ENCODE measurements at regions not wholly inside any gene's neighbourhood (a gene's known extent, or its start where the extent isn't known, plus 50 kb on each side); places are given as distances from the start of the nearest gene placed in this dataset.
"Not testable (repeated sequence)": the region's sequence is repeated elsewhere in the genome, so short reads cannot be mapped to it uniquely, and the experiment has no call there.

DNA sequence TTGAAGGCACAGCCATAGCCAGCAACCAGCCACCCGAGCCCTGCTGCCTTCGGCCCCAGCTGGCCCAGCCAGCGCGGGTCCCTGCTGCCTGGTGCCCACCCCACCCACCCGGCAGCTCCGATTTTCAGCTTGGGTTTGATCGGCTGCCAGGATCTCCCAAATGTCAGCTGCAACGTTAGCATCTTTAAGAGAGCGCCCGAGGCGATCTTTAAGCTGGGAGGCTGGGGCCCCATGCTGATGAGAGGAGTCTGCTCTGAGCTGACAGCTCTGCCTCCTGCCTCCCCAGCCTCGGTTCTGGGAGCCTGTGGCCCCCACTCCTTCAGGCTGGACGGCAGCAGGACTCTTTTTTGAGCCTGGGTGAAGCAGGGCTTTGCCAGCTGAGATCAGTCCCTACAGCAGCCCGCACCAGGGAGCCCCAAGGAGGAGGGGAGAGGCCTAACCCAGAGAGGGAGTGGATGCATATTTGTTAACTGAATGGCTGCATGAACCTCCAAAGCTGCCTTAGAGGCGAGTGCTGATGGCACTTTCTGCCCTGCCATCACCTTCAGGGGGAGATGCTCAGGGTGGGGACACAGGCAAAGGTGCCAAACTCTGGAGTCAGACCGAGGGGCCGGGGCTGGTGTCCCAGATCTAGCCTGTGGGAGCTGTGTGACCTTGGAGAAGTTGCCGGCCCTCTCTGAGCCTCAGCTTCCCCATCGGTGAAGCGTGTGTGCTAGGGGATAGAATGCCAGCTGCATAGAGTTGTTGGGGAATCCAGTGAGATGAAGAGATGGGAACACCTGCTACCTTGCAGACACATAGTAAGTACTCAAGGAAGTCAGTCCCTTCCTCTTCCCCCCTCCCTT is 165.5 kb downstream of the C9orf50 start:
- H3K9me3 ChIP-seq (ENCODE audit: insufficient read depth, low read depth, low read length) = no peaks in the 10 kb centered on the region
- H3K27me3 ChIP-seq (ENCODE audit: insufficient read depth, low read length) = peaks cover 18% of the 10 kb centered on the region
- H3K36me3 ChIP-seq (ENCODE audit: insufficient read depth, low read depth, low read length) = no peaks in the 10 kb centered on the region
- H3K27ac ChIP-seq (ENCODE audit: low read length) = no peak overlapping the region
- H3K4me3 ChIP-seq (ENCODE audit: low read length) = no peak overlapping the region
- H3K9ac ChIP-seq (ENCODE audit: low read depth, low read length) = no peak overlapping the region
- H3K4me1 ChIP-seq (ENCODE audit: insufficient read depth, low read length) = peaks cover 6% of the 10 kb centered on the region; the same call in 1 of the 2 replicates

DNA sequence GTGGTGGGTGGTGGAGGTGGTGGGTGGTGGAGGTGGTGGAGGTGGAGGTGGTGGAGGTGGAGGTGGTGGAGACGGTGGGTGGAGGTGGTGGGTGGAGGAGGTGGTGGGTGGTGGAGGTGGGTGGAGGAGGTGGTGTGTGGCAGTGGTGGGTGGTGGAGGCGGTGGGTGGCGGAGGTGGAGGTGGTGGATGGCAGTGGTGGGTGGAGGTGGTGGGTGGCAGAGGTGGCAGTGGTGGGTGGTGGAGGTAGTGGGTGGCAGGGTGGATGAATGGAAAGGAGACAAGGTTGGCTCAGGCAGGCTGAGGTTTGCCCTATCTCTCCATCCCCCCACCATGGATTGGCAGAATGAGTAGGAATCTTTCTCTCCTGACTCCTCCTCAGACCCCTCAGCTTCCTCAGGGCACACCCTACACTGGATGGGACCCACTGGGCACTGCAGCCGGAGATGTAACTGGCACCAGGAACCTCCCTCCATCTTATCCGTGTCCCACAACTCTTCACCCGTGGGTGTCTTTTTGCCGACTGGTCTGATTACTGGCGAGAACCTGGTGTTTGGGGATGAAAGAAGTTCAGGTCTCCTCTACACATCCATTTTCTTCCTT is 166.3 kb downstream of the C9orf50 start:
- peaks cover 6% of the 10 kb centered on the region; the same call in 1 of the 2 replicates for H3K4me1 ChIP-seq (ENCODE audit: insufficient read depth, low read length)
- no peak overlapping the region for H3K9ac ChIP-seq (ENCODE audit: low read depth, low read length)
- H3K36me3 ChIP-seq (ENCODE audit: insufficient read depth, low read depth, low read length) = no peaks in the 10 kb centered on the region
- H3K9me3 ChIP-seq (ENCODE audit: insufficient read depth, low read depth, low read length) = no peaks in the 10 kb centered on the region
- peaks cover 14% of the 10 kb centered on the region for H3K27me3 ChIP-seq (ENCODE audit: insufficient read depth, low read length)
- no peak overlapping the region for H3K27ac ChIP-seq (ENCODE audit: low read length)
- H3K4me3 ChIP-seq (ENCODE audit: low read length) = no peak overlapping the region

DNA sequence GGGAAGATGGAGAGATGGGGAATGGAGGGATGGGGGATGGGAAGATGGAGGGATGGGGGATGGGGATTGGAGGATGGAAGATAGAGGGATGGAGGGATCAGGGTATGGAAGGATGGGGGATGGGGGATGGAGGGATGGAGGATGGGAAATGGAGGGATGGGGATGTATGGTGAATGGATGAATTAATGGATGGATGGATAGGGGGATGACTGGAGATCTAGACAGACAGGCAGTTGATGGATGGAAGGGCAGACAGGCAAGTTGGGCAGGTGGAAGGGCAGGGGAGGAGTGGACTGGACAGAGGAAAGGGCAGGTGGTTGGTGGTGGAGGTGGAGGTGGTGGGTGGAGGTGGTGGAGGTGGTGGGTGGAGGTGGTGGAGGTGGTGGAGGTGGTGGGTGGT is 167.2 kb downstream of the C9orf50 start:
- Histone ChIP-seq H3K4me3 (ENCODE audit: low read length) (no peak overlapping the region), H3K27ac (ENCODE audit: low read length) (no peak overlapping the region), H3K27me3 (ENCODE audit: insufficient read depth, low read length) (peaks cover 6% of the 10 kb centered on the region), H3K4me1 (ENCODE audit: insufficient read depth, low read length) (peaks cover 1% of the 10 kb centered on the region; the same call in 1 of the 2 replicates), H3K9me3 (ENCODE audit: insufficient read depth, low read depth, low read length) (no peaks in the 10 kb centered on the region), H3K36me3 (ENCODE audit: insufficient read depth, low read depth, low read length) (no peaks in the 10 kb centered on the region), H3K9ac (ENCODE audit: low read depth, low read length) (no peak overlapping the region)

DNA sequence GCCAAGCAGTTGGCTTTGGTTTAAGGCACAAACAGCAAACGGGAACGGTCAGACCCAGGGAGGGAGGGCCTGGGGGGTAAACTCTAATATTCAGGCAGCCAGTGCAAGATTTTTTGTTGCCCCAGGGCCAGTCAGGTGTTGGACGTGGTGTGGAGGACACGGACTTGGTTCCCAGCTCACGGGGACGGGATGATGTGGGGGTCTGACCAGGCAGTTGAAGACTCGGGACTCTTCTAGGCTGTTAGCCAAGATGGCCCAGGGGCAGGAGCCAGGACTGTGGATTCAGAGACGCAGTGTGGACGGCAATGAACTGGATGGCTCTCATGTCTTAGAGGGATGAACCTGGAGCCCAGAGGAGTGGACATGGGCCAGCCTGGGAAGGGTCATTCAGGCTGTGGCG is 169.2 kb downstream of the C9orf50 start:
- Histone ChIP-seq H3K9ac (ENCODE audit: low read depth, low read length) (no peak overlapping the region), H3K27me3 (ENCODE audit: insufficient read depth, low read length) (no peaks in the 10 kb centered on the region; the same call in 1 of the 2 replicates), H3K27ac (ENCODE audit: low read length) (no peak overlapping the region), H3K36me3 (ENCODE audit: insufficient read depth, low read depth, low read length) (no peaks in the 10 kb centered on the region), H3K4me1 (ENCODE audit: insufficient read depth, low read length) (no peaks in the 10 kb centered on the region), H3K9me3 (ENCODE audit: insufficient read depth, low read depth, low read length) (no peaks in the 10 kb centered on the region), H3K4me3 (ENCODE audit: low read length) (no peak overlapping the region)

DNA sequence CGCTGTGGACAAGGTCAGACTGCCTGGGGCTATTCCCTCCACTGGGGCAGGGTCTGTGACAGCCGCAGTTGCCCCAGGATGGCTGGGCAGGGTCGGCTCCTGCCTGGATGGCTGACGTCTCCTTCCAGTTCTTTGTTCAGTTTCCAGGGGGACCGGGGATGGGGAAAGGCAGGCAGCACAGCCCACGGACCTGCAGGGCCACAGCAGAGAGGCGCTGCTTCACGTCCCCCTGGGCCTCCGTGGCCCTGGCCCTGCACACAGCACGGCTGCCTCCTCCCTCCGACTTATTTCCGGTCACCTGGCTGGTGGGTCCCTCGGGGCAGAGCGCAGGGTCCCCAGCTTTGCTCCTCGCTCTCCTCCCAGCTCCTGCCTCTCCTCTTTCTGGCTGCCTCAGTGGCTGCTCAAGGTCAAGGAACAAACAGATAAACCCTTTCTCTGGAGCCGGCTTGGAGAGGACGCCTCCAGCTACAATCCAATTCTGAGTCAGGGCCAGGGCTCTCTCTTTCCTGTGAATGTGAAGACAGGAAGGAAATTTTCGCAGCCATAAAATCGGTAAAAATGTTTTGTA is 169.7 kb downstream of the C9orf50 start:
- Histone ChIP-seq H3K4me1 (ENCODE audit: insufficient read depth, low read length) (no peaks in the 10 kb centered on the region), H3K36me3 (ENCODE audit: insufficient read depth, low read depth, low read length) (no peaks in the 10 kb centered on the region), H3K9me3 (ENCODE audit: insufficient read depth, low read depth, low read length) (no peaks in the 10 kb centered on the region), H3K9ac (ENCODE audit: low read depth, low read length) (no peak overlapping the region), H3K27me3 (ENCODE audit: insufficient read depth, low read length) (no peaks in the 10 kb centered on the region; the same call in 1 of the 2 replicates), H3K27ac (ENCODE audit: low read length) (no peak overlapping the region), H3K4me3 (ENCODE audit: low read length) (no peak overlapping the region)

DNA sequence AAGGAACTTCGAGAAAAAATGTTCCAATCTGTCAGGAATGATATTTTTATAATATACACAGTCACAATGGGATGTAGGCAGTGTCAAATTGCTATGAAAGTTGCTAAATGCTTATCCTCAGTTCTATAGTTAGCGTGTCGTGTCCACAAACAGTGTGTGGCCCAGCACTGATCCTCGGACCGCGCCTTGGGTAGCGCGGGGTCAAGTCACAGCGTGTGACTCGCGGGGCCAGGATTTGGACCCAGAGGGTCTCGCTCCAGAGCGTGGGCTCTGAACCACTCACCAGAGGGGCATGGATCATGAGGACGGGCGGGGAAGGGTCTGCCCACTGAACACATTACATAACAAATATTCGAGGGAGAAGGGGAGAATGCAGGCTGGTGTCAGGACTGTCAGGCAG is 171.8 kb downstream of the C9orf50 start:
- no peak overlapping the region for H3K9ac ChIP-seq (ENCODE audit: low read depth, low read length)
- no peak overlapping the region for H3K27ac ChIP-seq (ENCODE audit: low read length)
- H3K4me3 ChIP-seq (ENCODE audit: low read length) = no peak overlapping the region
- no peaks in the 10 kb centered on the region for H3K9me3 ChIP-seq (ENCODE audit: insufficient read depth, low read depth, low read length)
- H3K27me3 ChIP-seq (ENCODE audit: insufficient read depth, low read length) = no peaks in the 10 kb centered on the region
- no peaks in the 10 kb centered on the region for H3K36me3 ChIP-seq (ENCODE audit: insufficient read depth, low read depth, low read length)
- no peaks in the 10 kb centered on the region for H3K4me1 ChIP-seq (ENCODE audit: insufficient read depth, low read length)

DNA sequence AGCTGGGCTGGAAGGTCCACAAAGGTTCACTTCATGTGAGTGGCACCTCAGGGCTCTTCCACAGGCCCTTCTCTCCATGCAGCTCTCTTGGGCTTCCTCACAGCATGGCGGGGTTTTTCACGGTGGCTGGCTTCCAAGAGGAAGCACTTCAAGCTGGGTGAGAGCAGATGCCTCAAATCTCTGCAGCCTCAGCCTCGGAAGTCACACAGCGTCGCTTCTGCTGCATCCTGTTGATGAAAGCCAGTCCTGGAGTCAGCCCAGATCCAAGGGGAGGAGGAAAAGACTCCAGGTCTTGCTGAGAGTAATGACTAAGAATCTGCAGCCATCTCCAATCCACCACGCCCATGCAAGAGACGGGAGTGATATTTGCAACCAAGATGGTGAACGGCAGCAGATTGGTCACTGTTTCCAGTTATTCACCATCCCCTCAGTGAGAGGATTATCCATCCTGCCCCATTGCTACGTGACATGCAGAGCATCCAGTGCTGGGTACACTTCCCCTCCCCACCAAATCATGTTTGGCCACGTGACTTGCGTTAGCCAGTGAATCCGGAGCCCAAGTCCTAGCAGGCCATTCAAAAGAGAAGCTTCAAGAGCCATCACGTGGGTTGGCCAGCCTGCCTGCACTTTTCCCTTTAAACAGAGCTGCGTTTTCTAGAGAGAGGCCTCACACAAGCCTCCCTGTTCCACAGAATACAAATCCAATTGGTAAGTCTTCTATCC is 173.9 kb downstream of the C9orf50 start:
- Histone ChIP-seq H3K9ac (ENCODE audit: low read depth, low read length) (no peak overlapping the region), H3K27me3 (ENCODE audit: insufficient read depth, low read length) (peaks cover 13% of the 10 kb centered on the region; the same call in 1 of the 2 replicates), H3K36me3 (ENCODE audit: insufficient read depth, low read depth, low read length) (no peaks in the 10 kb centered on the region), H3K9me3 (ENCODE audit: insufficient read depth, low read depth, low read length) (no peaks in the 10 kb centered on the region), H3K4me1 (ENCODE audit: insufficient read depth, low read length) (no peaks in the 10 kb centered on the region), H3K4me3 (ENCODE audit: low read length) (no peak overlapping the region), H3K27ac (ENCODE audit: low read length) (no peak overlapping the region)

DNA sequence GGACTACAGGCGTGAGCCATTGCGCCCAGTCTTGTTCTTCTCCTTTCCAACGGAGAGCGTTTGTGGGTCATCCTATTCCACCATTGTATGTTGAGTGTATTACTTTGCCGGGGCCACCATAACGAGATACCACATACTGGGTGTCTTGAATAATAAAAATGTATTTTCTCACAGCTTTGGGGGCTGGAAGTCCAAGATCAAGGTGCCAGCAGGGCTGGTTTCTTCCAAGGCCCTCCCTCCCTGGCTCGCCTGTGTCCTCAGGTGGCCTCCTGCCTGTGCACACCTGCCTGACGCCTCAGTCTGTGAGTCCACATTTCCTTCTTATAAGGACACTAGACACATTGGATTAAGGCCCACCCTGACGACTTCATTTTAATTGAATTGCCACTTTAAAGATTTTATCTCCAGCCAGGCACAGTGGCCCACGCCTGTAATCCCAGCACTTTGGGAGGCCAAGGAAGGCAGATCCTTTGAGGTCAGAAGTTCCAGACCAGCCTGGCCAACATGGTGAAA is 175.1 kb downstream of the C9orf50 start:
- Histone ChIP-seq H3K27ac (ENCODE audit: low read length) (no peak overlapping the region), H3K36me3 (ENCODE audit: insufficient read depth, low read depth, low read length) (no peaks in the 10 kb centered on the region), H3K4me1 (ENCODE audit: insufficient read depth, low read length) (no peaks in the 10 kb centered on the region), H3K9ac (ENCODE audit: low read depth, low read length) (no peak overlapping the region), H3K27me3 (ENCODE audit: insufficient read depth, low read length) (peaks cover 24% of the 10 kb centered on the region; the same call in 1 of the 2 replicates), H3K4me3 (ENCODE audit: low read length) (no peak overlapping the region), H3K9me3 (ENCODE audit: insufficient read depth, low read depth, low read length) (no peaks in the 10 kb centered on the region)

DNA sequence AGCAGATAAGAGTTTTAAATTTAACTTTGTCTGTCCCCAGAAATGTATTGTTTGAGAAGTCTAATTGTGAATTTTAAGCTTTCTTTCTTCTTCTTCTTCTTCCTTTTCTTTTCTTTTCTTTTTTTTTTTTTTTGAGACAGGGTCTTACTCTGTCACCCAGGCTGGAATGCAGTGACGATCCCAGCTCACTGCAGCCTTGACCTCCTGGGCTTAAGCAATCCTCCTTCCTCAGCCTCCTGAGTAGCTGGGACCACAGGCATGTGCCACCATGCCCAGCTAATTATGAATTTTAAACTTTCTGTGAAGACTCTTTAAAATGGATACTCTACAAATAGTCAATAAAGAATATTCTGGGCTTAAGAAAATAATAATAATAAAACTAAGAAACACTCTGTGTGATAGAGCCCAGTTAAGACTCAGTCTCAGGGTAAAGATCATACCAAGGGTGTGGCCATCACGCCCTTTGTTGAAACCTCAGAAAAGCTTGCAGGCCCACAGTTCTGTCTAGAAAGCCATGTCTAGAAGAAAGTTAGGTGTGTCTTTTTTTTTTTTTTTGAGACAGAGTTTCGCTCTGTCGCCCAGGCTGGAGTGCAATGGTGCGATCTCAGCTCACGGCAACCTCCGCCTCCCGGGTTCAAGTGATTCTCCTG is 177.3 kb downstream of the C9orf50 start:
- not testable (repeated sequence) for H3K36me3 ChIP-seq (ENCODE audit: insufficient read depth, low read depth, low read length); H3K4me3 ChIP-seq (ENCODE audit: low read length); H3K9me3 ChIP-seq (ENCODE audit: insufficient read depth, low read depth, low read length); H3K27ac ChIP-seq (ENCODE audit: low read length); H3K9ac ChIP-seq (ENCODE audit: low read depth, low read length); H3K4me1 ChIP-seq (ENCODE audit: insufficient read depth, low read length)
- peaks cover 43% of the 10 kb centered on the region for H3K27me3 ChIP-seq (ENCODE audit: insufficient read depth, low read length)

DNA sequence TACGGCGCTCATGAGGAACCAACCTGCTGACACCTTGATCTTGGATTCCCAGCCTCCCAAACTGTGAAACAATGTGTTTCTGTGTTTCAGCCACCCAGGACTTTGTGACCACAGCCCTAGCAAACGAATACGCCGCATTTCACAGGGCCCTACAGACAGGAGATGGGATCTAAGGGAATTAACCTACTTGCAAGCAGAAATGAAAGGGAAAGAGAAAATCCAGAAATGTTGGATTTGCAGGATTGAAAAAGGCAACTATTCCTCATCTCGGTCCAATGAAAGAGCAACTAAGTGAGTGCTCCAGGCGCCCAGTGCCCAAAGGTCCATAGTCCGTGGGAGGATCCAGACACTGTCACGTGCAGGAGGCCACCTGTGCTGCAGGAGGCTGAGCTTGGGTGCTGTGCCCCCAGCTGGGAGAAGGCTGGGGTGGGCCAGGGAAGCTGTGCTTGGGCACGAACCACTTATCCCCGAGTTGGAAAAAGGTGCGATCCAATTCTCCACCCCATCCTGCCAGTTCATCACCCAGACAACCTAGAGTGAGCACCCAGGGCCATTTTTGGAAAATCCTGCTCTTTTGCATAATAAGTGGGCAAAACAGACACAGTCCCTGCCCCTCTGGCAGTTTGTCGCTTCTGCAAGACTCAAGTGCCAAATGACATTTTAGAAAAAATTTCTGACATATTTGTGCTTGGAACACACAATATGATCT is 177.9 kb downstream of the C9orf50 start:
- peaks cover 2% of the 10 kb centered on the region; the same call in 1 of the 2 replicates for H3K4me1 ChIP-seq (ENCODE audit: insufficient read depth, low read length)
- H3K36me3 ChIP-seq (ENCODE audit: insufficient read depth, low read depth, low read length) = no peaks in the 10 kb centered on the region
- peaks cover 50% of the 10 kb centered on the region for H3K27me3 ChIP-seq (ENCODE audit: insufficient read depth, low read length)
- H3K9ac ChIP-seq (ENCODE audit: low read depth, low read length) = no peak overlapping the region
- H3K4me3 ChIP-seq (ENCODE audit: low read length) = no peak overlapping the region
- H3K27ac ChIP-seq (ENCODE audit: low read length) = no peak overlapping the region
- peaks cover 8% of the 10 kb centered on the region; the same call in 1 of the 2 replicates for H3K9me3 ChIP-seq (ENCODE audit: insufficient read depth, low read depth, low read length)
